ENCODE measurements at regions not wholly inside any gene's neighbourhood (a gene's known extent, or its start where the extent isn't known, plus 50 kb on each side); places are given as distances from the start of the nearest gene placed in this dataset.

GRCh38 chr18:11274144-11274794, 124.9 kb upstream of the PIEZO2 start:
- no peak for ATAC-seq (replicated peaks in 1 of 2)
- Mint-ChIP-seq H3K27me3 (ENCODE audit: low read depth) (no peaks in the 10 kb centered on the region), H3K9me3 (no peaks in the 10 kb centered on the region), H3K27ac (no peak overlapping the region), H3K4me3 (no peak overlapping the region), H3K4me1 (ENCODE audit: low read depth) (no peaks in the 10 kb centered on the region), H3K36me3 (ENCODE audit: insufficient read depth in 2 of 2) (no peaks in the 10 kb centered on the region)
- no peak for DNase-seq

GRCh38 chr18:11272516-11272915, 123.1 kb upstream of the PIEZO2 start:
- Mint-ChIP-seq H3K27me3 (ENCODE audit: low read depth) (peaks cover 6% of the 10 kb centered on the region), H3K9me3 (no peaks in the 10 kb centered on the region), H3K4me1 (ENCODE audit: low read depth) (no peaks in the 10 kb centered on the region), H3K27ac (no peak overlapping the region), H3K36me3 (ENCODE audit: insufficient read depth in 2 of 2) (no peaks in the 10 kb centered on the region), H3K4me3 (no peak overlapping the region)
- ATAC-seq (replicated peaks in 1 of 2) (no peak), DNase-seq (no peak)

- H3K27ac Mint-ChIP-seq: no peak overlapping the region
Observed at GRCh38 chr18:11271954-11272353, 122.6 kb upstream of the PIEZO2 start.

GRCh38 chr18:11269257-11269656, 119.9 kb upstream of the PIEZO2 start:
- Mint-ChIP-seq H3K4me1 (ENCODE audit: low read depth) (no peaks in the 10 kb centered on the region), H3K9me3 (peaks cover 2 to 3% of the 10 kb centered on the region in 2 donors), H3K27me3 (ENCODE audit: low read depth) (peaks cover 17% of the 10 kb centered on the region), H3K27ac (no peak overlapping the region), H3K4me3 (no peak overlapping the region), H3K36me3 (ENCODE audit: insufficient read depth in 2 of 2) (peaks cover 0 to 4% of the 10 kb centered on the region in 2 donors)
- ATAC-seq (replicated peaks in 1 of 2) (no peak), DNase-seq (no peak)

More at GRCh38 chr18:11271954-11272353, 122.6 kb upstream of the PIEZO2 start:
- no peak for ATAC-seq (replicated peaks in 1 of 2)
- H3K27me3 Mint-ChIP-seq (ENCODE audit: low read depth): peaks cover 11% of the 10 kb centered on the region
- H3K4me3 Mint-ChIP-seq: no peak overlapping the region
- DNase-seq: no peak
- H3K9me3 Mint-ChIP-seq: no peaks in the 10 kb centered on the region
- H3K4me1 Mint-ChIP-seq (ENCODE audit: low read depth): no peaks in the 10 kb centered on the region
- H3K36me3 Mint-ChIP-seq (ENCODE audit: insufficient read depth in 2 of 2): no peaks in the 10 kb centered on the region

- Mint-ChIP-seq H3K9me3 (peaks cover 3 to 4% of the 10 kb centered on the region in 2 donors), H3K4me3 (no peak overlapping the region), H3K27ac (no peak overlapping the region), H3K27me3 (ENCODE audit: low read depth) (peaks cover 17% of the 10 kb centered on the region), H3K4me1 (ENCODE audit: low read depth) (no peaks in the 10 kb centered on the region), H3K36me3 (ENCODE audit: insufficient read depth in 2 of 2) (peaks cover 0 to 4% of the 10 kb centered on the region in 2 donors)
- no peak for DNase-seq
- ATAC-seq (replicated peaks in 1 of 2): no peak
Observed at GRCh38 chr18:11268741-11269233, 119.4 kb upstream of the PIEZO2 start.

- Mint-ChIP-seq H3K36me3 (ENCODE audit: insufficient read depth in 2 of 2) (peaks cover 0 to 7% of the 10 kb centered on the region in 2 donors), H3K4me1 (ENCODE audit: low read depth) (no peaks in the 10 kb centered on the region), H3K9me3 (peaks cover 4 to 8% of the 10 kb centered on the region in 2 donors), H3K27me3 (ENCODE audit: low read depth) (peaks cover 17% of the 10 kb centered on the region), H3K4me3 (no peak overlapping the region), H3K27ac (no peak overlapping the region)
- DNase-seq (no peak), ATAC-seq (replicated peaks in 1 of 2) (no peak)
Observed at GRCh38 chr18:11268153-11268552, 118.8 kb upstream of the PIEZO2 start.

- Mint-ChIP-seq H3K9me3 (peaks cover 4 to 8% of the 10 kb centered on the region in 2 donors), H3K27ac (no peak overlapping the region), H3K4me1 (ENCODE audit: low read depth) (no peaks in the 10 kb centered on the region), H3K27me3 (ENCODE audit: low read depth) (peaks cover 17% of the 10 kb centered on the region), H3K4me3 (no peak overlapping the region), H3K36me3 (ENCODE audit: insufficient read depth in 2 of 2) (peaks cover 0 to 7% of the 10 kb centered on the region in 2 donors)
- no peak for DNase-seq
- ATAC-seq (replicated peaks in 1 of 2): no peak
Observed at GRCh38 chr18:11266781-11267480, 117.6 kb upstream of the PIEZO2 start.

- peaks cover under 1% of the 10 kb centered on the region for H3K27me3 Mint-ChIP-seq (ENCODE audit: low read depth)
- no peak overlapping the region for H3K4me3 Mint-ChIP-seq
- no peak overlapping the region for H3K27ac Mint-ChIP-seq
- H3K36me3 Mint-ChIP-seq (ENCODE audit: insufficient read depth in 2 of 2): peaks cover 0 to 7% of the 10 kb centered on the region in 2 donors
- H3K9me3 Mint-ChIP-seq: peaks cover 4 to 8% of the 10 kb centered on the region in 2 donors
- DNase-seq: no peak
- no peak for ATAC-seq (replicated peaks in 1 of 2)
- H3K4me1 Mint-ChIP-seq (ENCODE audit: low read depth): no peaks in the 10 kb centered on the region
Observed at GRCh38 chr18:11261486-11261885, 112.1 kb upstream of the PIEZO2 start.

- no peaks in the 10 kb centered on the region for H3K27me3 Mint-ChIP-seq (ENCODE audit: low read depth)
- H3K4me3 Mint-ChIP-seq: no peak overlapping the region
- H3K27ac Mint-ChIP-seq: no peak overlapping the region
- ATAC-seq (replicated peaks in 1 of 2) (no peak), DNase-seq (no peak)
- H3K9me3 Mint-ChIP-seq: peaks cover 2 to 8% of the 10 kb centered on the region in 2 donors
- H3K4me1 Mint-ChIP-seq (ENCODE audit: low read depth): no peaks in the 10 kb centered on the region
- peaks cover 0 to 7% of the 10 kb centered on the region in 2 donors for H3K36me3 Mint-ChIP-seq (ENCODE audit: insufficient read depth in 2 of 2)
Observed at GRCh38 chr18:11260961-11261461, 111.6 kb upstream of the PIEZO2 start.

- Mint-ChIP-seq H3K4me1 (ENCODE audit: low read depth) (no peaks in the 10 kb centered on the region), H3K9me3 (peaks cover 2 to 5% of the 10 kb centered on the region in 2 donors), H3K36me3 (ENCODE audit: insufficient read depth in 2 of 2) (peaks cover 0 to 4% of the 10 kb centered on the region in 2 donors), H3K4me3 (no peak overlapping the region), H3K27ac (no peak overlapping the region), H3K27me3 (ENCODE audit: low read depth) (no peaks in the 10 kb centered on the region)
- no peak for ATAC-seq (replicated peaks in 1 of 2)
- no peak for DNase-seq
Observed at GRCh38 chr18:11259469-11260150, 110.2 kb upstream of the PIEZO2 start.

- ATAC-seq (replicated peaks in 1 of 2) (peak in 1 of 2 donors; percentile 11), DNase-seq (no peak)
- Mint-ChIP-seq H3K27ac (no peak overlapping the region), H3K4me1 (ENCODE audit: low read depth) (no peaks in the 10 kb centered on the region), H3K4me3 (no peak overlapping the region), H3K9me3 (no peaks in the 10 kb centered on the region), H3K36me3 (ENCODE audit: insufficient read depth in 2 of 2) (no peaks in the 10 kb centered on the region), H3K27me3 (ENCODE audit: low read depth) (no peaks in the 10 kb centered on the region)
Observed at GRCh38 chr18:11258039-11258610, 108.8 kb upstream of the PIEZO2 start.

- no peak for ATAC-seq (replicated peaks in 1 of 2)
- Mint-ChIP-seq H3K27ac (no peak overlapping the region), H3K27me3 (ENCODE audit: low read depth) (peaks cover 10% of the 10 kb centered on the region), H3K9me3 (peaks cover 0 to 5% of the 10 kb centered on the region in 2 donors), H3K4me3 (no peak overlapping the region), H3K36me3 (ENCODE audit: insufficient read depth in 2 of 2) (no peaks in the 10 kb centered on the region), H3K4me1 (ENCODE audit: low read depth) (no peaks in the 10 kb centered on the region)
- no peak for DNase-seq
Observed at GRCh38 chr18:11256251-11256650, 106.9 kb upstream of the PIEZO2 start.

- H3K4me1 Mint-ChIP-seq (ENCODE audit: low read depth): no peaks in the 10 kb centered on the region
- peaks cover 2 to 6% of the 10 kb centered on the region in 2 donors for H3K9me3 Mint-ChIP-seq
- no peak overlapping the region for H3K4me3 Mint-ChIP-seq
- H3K36me3 Mint-ChIP-seq (ENCODE audit: insufficient read depth in 2 of 2): no peaks in the 10 kb centered on the region
- ATAC-seq (replicated peaks in 1 of 2) (no peak), DNase-seq (no peak)
- H3K27ac Mint-ChIP-seq: no peak overlapping the region
- peaks cover 10% of the 10 kb centered on the region for H3K27me3 Mint-ChIP-seq (ENCODE audit: low read depth)
Observed at GRCh38 chr18:11251891-11252270, 102.5 kb upstream of the PIEZO2 start.

Data from activated T-cell treated with anti-CD3 and anti-CD28 coated beads, Interleukin-2, amount 50 U/mL, for 72 hours (primary cell).